ENCODE measurements at regions not wholly inside any gene's neighbourhood (a gene's known extent, or its start where the extent isn't known, plus 50 kb on each side); places are given as distances from the start of the nearest gene placed in this dataset.

- intact Hi-C loops (cut with micrococcal nuclease) (no loop called here), in situ Hi-C loops (cut with MboI) (no loop called here)
- no peaks in the 10 kb centered on the region for H3K79me2 ChIP-seq (ENCODE audit: control insufficient read depth, insufficient read depth, low read length)
- FAIRE-seq (no peak), DNase-seq (ENCODE audit: extremely low read depth in 1 of 4, low spot score in 3 of 4) (peak in 1 of 4 experiments; percentile 5), ATAC-seq (0 out of 3 replicates have a peak, but pooled peaks have one; percentile 31)
- no peak overlapping the region for H2AFZ ChIP-seq (ENCODE audit: low read depth, low read length)
- H3K4me2 ChIP-seq (ENCODE audit: insufficient read depth, low read length): no peak overlapping the region
- no peaks in the 10 kb centered on the region for H3K9me1 ChIP-seq (ENCODE audit: control insufficient read depth, insufficient read depth, low read length)
- no TSS peak for BruUV-seq (replicated peaks)
- ChIA-PET POLR2A (interaction anchor here (1.3 kb wide), 1 partner anchor 9 kb away, joined by 3 read pairs; no protein-coding TSS in a partner anchor), CTCF (ENCODE audit: low intra/inter-chr PET ratio) (no interaction called here)
- H3K27ac ChIP-seq (ENCODE audit: extremely low read depth, low read depth, low read length): no peak overlapping the region
- no peak overlapping the region for H3K4me3 ChIP-seq
- H3K9me3 ChIP-seq (replicated peaks; ENCODE audit: control insufficient read depth, insufficient read depth, low read depth, low read length): no peaks in the 10 kb centered on the region
- no peaks in the 10 kb centered on the region for H3K36me3 ChIP-seq (ENCODE audit: control insufficient read depth, insufficient read depth, low read length)
- peaks cover 0 to 11% of the 10 kb centered on the region in 2 experiments; a peak in 2 of 5 replicates for H3K27me3 ChIP-seq (ENCODE audit: control insufficient read depth in 2 of 2, insufficient read depth in 2 of 2, low read length in 2 of 2)
- no peaks in the 10 kb centered on the region for H3K4me1 ChIP-seq (replicated peaks in 1 of 2; ENCODE audit: control insufficient read depth in 2 of 2, insufficient read depth in 2 of 2, low read length in 2 of 2)
- H4K20me1 ChIP-seq (replicated peaks; ENCODE audit: control insufficient read depth, insufficient read depth, low read length): no peaks in the 10 kb centered on the region
- 0% methylated on average over 6 of the region's 6 CpGs for WGBS (ENCODE audit: insufficient coverage, low coverage, missing lambda C conversion rate)
- TF ChIP-seq HLTF (IDR thresholded peaks at IDR 0.05): no peak
- TF ChIP-seq CTCF (IDR thresholded peaks at IDR 0.05 in 2 of 3, conservative IDR thresholded peaks at IDR 0.05 in 1 of 3; ENCODE audit: insufficient read depth in 2 of 3, low read depth in 1 of 3, low read length in 3 of 3): peak in 2 of 3 experiments; percentile 33 to 36; a peak in 2 of 6 replicates
- H3K9ac ChIP-seq (ENCODE audit: insufficient read depth in 1 of 2, low read depth in 2 of 2, low read length in 2 of 2): no peak overlapping the region
Measured at GRCh38 chr15:98382139-98382538, 266.2 kb upstream of the IGF1R start.

- WGBS (ENCODE audit: insufficient coverage, low coverage, missing lambda C conversion rate): 6% methylated on average over 2 of the region's 2 CpGs
- DNase-seq (ENCODE audit: extremely low read depth in 1 of 4, low spot score in 3 of 4) (no peak), ATAC-seq (no peak), FAIRE-seq (no peak)
- intact Hi-C loops (cut with micrococcal nuclease): no loop called here
- BruUV-seq (replicated peaks): no TSS peak
- Histone ChIP-seq H4K20me1 (replicated peaks; ENCODE audit: control insufficient read depth, insufficient read depth, low read length) (no peaks in the 10 kb centered on the region), H3K79me2 (ENCODE audit: control insufficient read depth, insufficient read depth, low read length) (no peaks in the 10 kb centered on the region), H3K27me3 (ENCODE audit: control insufficient read depth in 2 of 2, insufficient read depth in 2 of 2, low read length in 2 of 2) (peaks cover 0 to 11% of the 10 kb centered on the region in 2 experiments; a peak in 2 of 5 replicates), H3K9me3 (replicated peaks; ENCODE audit: control insufficient read depth, insufficient read depth, low read depth, low read length) (no peaks in the 10 kb centered on the region), H3K4me2 (ENCODE audit: insufficient read depth, low read length) (no peak overlapping the region), H3K9ac (ENCODE audit: insufficient read depth in 1 of 2, low read depth in 2 of 2, low read length in 2 of 2) (no peak overlapping the region), H3K4me3 (no peak overlapping the region), H3K4me1 (replicated peaks in 1 of 2; ENCODE audit: control insufficient read depth in 2 of 2, insufficient read depth in 2 of 2, low read length in 2 of 2) (no peaks in the 10 kb centered on the region), H3K36me3 (ENCODE audit: control insufficient read depth, insufficient read depth, low read length) (no peaks in the 10 kb centered on the region), H3K27ac (ENCODE audit: extremely low read depth, low read depth, low read length) (no peak overlapping the region), H3K9me1 (ENCODE audit: control insufficient read depth, insufficient read depth, low read length) (no peaks in the 10 kb centered on the region), H2AFZ (ENCODE audit: low read depth, low read length) (no peak overlapping the region)
- ChIA-PET POLR2A (no interaction called here), CTCF (ENCODE audit: low intra/inter-chr PET ratio) (no interaction called here)
- in situ Hi-C loops (cut with MboI): no loop called here
- TF ChIP-seq CCAR2 (IDR thresholded peaks at IDR 0.05; ENCODE audit: low read depth, low read length): no peak
- no peak for TF ChIP-seq ZNF134 (CRISPR knock-in tag; conservative IDR thresholded peaks at IDR 0.05)
- no peak for TF ChIP-seq PML (IDR thresholded peaks at IDR 0.05; ENCODE audit: low read length)
- TF ChIP-seq TCF7L2 (IDR thresholded peaks at IDR 0.05; ENCODE audit: low read depth, low read length): no peak
- no peak for TF ChIP-seq ZSCAN32 (CRISPR knock-in tag; IDR thresholded peaks at IDR 0.05)
- TF ChIP-seq NEUROD1 (IDR thresholded peaks at IDR 0.05; ENCODE audit: borderline replicate concordance, low read depth, low read length, partially characterized antibody): no peak
- TF ChIP-seq ZNF398 (CRISPR knock-in tag; IDR thresholded peaks at IDR 0.05): no peak
- no peak for TF ChIP-seq ZC3H8 (IDR thresholded peaks at IDR 0.05)
- TF ChIP-seq E2F5 (CRISPR knock-in tag; IDR thresholded peaks at IDR 0.05): no peak
- no peak for TF ChIP-seq POLR2G (IDR thresholded peaks at IDR 0.05; ENCODE audit: low read depth, low read length)
Measured at GRCh38 chr15:98383571-98383970, 264.8 kb upstream of the IGF1R start.
